Heart left ventricle (tissue), 13 donors: ENCODE measurements at regions not wholly inside any gene's neighbourhood (a gene's known extent, or its start where the extent isn't known, plus 50 kb on each side); places are given as distances from the start of the nearest gene placed in this dataset.

Experiments
- POLR2A ChIP-seq, 2 donors: fragments of 450-650 bp; IDR thresholded peaks; one replicate each; pipeline ENCODE4 v1.6.1; 2017; ENCODE audit warnings: antibody characterized with exemption in 2 of 2, mild to moderate bottlenecking in 2 of 2, moderate library complexity in 2 of 2
- TF ChIP-seq, protein P1 (sequence below), 12 donors: fragments of 200-600 bp; sonication (generic) in 4 of 12; IDR thresholded peaks; one replicate each; pipeline versions ENCODE4 v1.5.0 to v1.8.0; 2018 to 2022; ENCODE audit warnings: antibody characterized with exemption in 12 of 12, mild to moderate bottlenecking in 5 of 12
- donor health status: ischemic (EF 13 %, LVEDD 7.1; RV severe dilation, severe dysfunction).
- donor health status: DM: no; HTN: yes; CAD: no.
- donor health status: DM: no; HTN: no; CAD: no.
- donor health status: ischemic (EF 25% LVEDD 6.9; RV normal size, moderate dysfunction).
- donor health status: ischemic (EF 25% LVEDD 5.7; RV mildly dilated, moderate dysfunction).
- donor health status: ischemic (EF 35%, LVEDD 5.7; RV mildly dilated, moderate dysfunction).
- donor health status: nonischemic (EF 11% LVEDD 7.7; RV severe dilation, severe dysfunction).
- donor health status: DM: yes; HTN: yes; CAD: no.
- donor health status: PGD.
- donor health status: ischemic (EF 29% LVEDD 5.4; RV normal size, mild dysfunction).
- donor health status: nonischemic (EF 23%, LVEDD 6.1; RV moderate dilation, normal function).

DNA sequence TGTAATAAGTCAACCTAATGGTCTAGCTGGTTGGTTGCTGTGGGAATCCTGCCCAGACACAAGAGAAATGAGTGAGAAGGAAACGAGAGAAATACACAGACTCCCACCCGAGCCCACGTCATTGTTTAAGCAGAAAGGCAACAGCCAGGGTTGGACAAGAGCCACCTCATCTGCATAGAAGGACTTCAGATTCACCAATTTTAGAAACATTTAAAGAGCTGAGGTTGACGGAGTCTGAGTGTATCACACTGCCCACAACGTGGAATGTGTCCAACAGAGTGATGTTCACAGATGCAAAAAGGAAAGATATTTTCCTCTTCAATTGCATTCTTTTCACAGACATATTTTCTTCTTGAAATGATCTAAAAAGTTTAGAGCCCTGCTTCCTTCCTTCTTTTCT, 349.5 kb downstream of the AGTPBP1 start:
- TF ChIP-seq, protein P1, sequence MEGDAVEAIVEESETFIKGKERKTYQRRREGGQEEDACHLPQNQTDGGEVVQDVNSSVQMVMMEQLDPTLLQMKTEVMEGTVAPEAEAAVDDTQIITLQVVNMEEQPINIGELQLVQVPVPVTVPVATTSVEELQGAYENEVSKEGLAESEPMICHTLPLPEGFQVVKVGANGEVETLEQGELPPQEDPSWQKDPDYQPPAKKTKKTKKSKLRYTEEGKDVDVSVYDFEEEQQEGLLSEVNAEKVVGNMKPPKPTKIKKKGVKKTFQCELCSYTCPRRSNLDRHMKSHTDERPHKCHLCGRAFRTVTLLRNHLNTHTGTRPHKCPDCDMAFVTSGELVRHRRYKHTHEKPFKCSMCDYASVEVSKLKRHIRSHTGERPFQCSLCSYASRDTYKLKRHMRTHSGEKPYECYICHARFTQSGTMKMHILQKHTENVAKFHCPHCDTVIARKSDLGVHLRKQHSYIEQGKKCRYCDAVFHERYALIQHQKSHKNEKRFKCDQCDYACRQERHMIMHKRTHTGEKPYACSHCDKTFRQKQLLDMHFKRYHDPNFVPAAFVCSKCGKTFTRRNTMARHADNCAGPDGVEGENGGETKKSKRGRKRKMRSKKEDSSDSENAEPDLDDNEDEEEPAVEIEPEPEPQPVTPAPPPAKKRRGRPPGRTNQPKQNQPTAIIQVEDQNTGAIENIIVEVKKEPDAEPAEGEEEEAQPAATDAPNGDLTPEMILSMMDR (IDR thresholded peaks at IDR 0.05): no peak
- no peak for TF ChIP-seq POLR2A (IDR thresholded peaks at IDR 0.05)
